ENCODE measurements at regions not wholly inside any gene's neighbourhood (a gene's known extent, or its start where the extent isn't known, plus 50 kb on each side); places are given as distances from the start of the nearest gene placed in this dataset.

GRCh38 chr15:25177955-25178801 lies 223.4 kb downstream of the SNRPN start:
- H3K9me3 ChIP-seq (replicated peaks; ENCODE audit: control insufficient read depth, insufficient read depth, low read depth, low read length): no peaks in the 10 kb centered on the region
- H3K36me3 ChIP-seq (ENCODE audit: control insufficient read depth, insufficient read depth, low read length): no peaks in the 10 kb centered on the region
- no peak for FAIRE-seq
- in situ Hi-C loops (cut with MboI) (no loop called here), intact Hi-C loops (cut with micrococcal nuclease) (no loop called here)
- no peaks in the 10 kb centered on the region for H3K9me1 ChIP-seq (ENCODE audit: control insufficient read depth, insufficient read depth, low read length)
- no TSS peak for BruUV-seq (replicated peaks)
- CTCF ChIA-PET (ENCODE audit: low intra/inter-chr PET ratio): no interaction called here
- H3K4me1 ChIP-seq (replicated peaks in 1 of 2; ENCODE audit: control insufficient read depth in 2 of 2, insufficient read depth in 2 of 2, low read length in 2 of 2): no peaks in the 10 kb centered on the region
- no peak for ATAC-seq
- H4K20me1 ChIP-seq (replicated peaks; ENCODE audit: control insufficient read depth, insufficient read depth, low read length): no peaks in the 10 kb centered on the region
- H2AFZ ChIP-seq (ENCODE audit: low read depth, low read length): no peak overlapping the region
- DNase-seq (ENCODE audit: extremely low read depth in 1 of 4, low spot score in 3 of 4): no peak
- H3K9ac ChIP-seq (ENCODE audit: insufficient read depth in 1 of 2, low read depth in 2 of 2, low read length in 2 of 2): no peak overlapping the region
- 1% methylated on average over 9 of the region's 11 CpGs for WGBS (ENCODE audit: insufficient coverage, low coverage, missing lambda C conversion rate)
- H3K27ac ChIP-seq (ENCODE audit: extremely low read depth, low read depth, low read length): no peak overlapping the region
- TF ChIP-seq ZNF830 (CRISPR knock-in tag; IDR thresholded peaks at IDR 0.05) (no peak), SNIP1 (IDR thresholded peaks at IDR 0.05; ENCODE audit: low read depth) (no peak), SAFB2 (IDR thresholded peaks at IDR 0.05; ENCODE audit: borderline replicate concordance, low read depth, low read length, severe bottlenecking) (no peak), ZNF282 (CRISPR knock-in tag; IDR thresholded peaks at IDR 0.05) (no peak), HMGXB4 (CRISPR knock-in tag; IDR thresholded peaks at IDR 0.05) (no peak), BCOR (IDR thresholded peaks at IDR 0.05) (no peak), CREBBP (IDR thresholded peaks at IDR 0.05; ENCODE audit: low read depth, low read length) (no peak), E2F6 (IDR thresholded peaks at IDR 0.05; ENCODE audit: borderline replicate concordance in 1 of 2, extremely low read depth in 1 of 2, insufficient read depth in 1 of 2, insufficient read length in 1 of 2, low read depth in 1 of 2, low read length in 1 of 2, poor library complexity in 1 of 2, severe bottlenecking in 1 of 2) (no peak), ZNF766 (CRISPR knock-in tag; conservative IDR thresholded peaks at IDR 0.05) (no peak), ZNF57 (CRISPR knock-in tag; IDR thresholded peaks at IDR 0.05) (no peak), YY1 (IDR thresholded peaks at IDR 0.05; ENCODE audit: borderline replicate concordance in 1 of 3, control insufficient read depth in 1 of 3, extremely low read depth in 1 of 3, insufficient read depth in 3 of 3, insufficient read length in 1 of 3, insufficient replicate concordance in 2 of 3, low read depth in 1 of 3, low read length in 2 of 3) (no peak), DNMT1 (IDR thresholded peaks at IDR 0.05) (no peak), SMAD3 (CRISPR knock-in tag; conservative IDR thresholded peaks at IDR 0.05) (no peak), HOMEZ (CRISPR knock-in tag; IDR thresholded peaks at IDR 0.05) (no peak)
- POLR2A ChIA-PET: no interaction called here
- no peaks in the 10 kb centered on the region for H3K79me2 ChIP-seq (ENCODE audit: control insufficient read depth, insufficient read depth, low read length)
- H3K4me3 ChIP-seq: no peak overlapping the region
- no peaks in the 10 kb centered on the region for H3K27me3 ChIP-seq (ENCODE audit: control insufficient read depth in 2 of 2, insufficient read depth in 2 of 2, low read length in 2 of 2)
- H3K4me2 ChIP-seq (ENCODE audit: insufficient read depth, low read length): no peak overlapping the region
